ENCODE measurements at regions not wholly inside any gene's neighbourhood (a gene's known extent, or its start where the extent isn't known, plus 50 kb on each side); places are given as distances from the start of the nearest gene placed in this dataset.

GRCh38 chr13:106756446-106756845, 188.5 kb upstream of the ARGLU1 start:
- TF ChIP-seq POLR2AphosphoS5 (IDR thresholded peaks at IDR 0.05) (no peak), POLR2A (IDR thresholded peaks at IDR 0.05) (no peak)
